Stimulated activated CD8-positive, alpha-beta memory T cell treated with anti-CD3 and anti-CD28 coated beads, Interleukin-7, amount 100 ng/mL, for 24 hours (primary cell): ENCODE measurements at regions not wholly inside any gene's neighbourhood (a gene's known extent, or its start where the extent isn't known, plus 50 kb on each side); places are given as distances from the start of the nearest gene placed in this dataset.

Experiments used
- DNase-seq: peaks from one replicate; pipeline ENCODE4 v3.0.0-alpha.2; 2020; ENCODE audit warnings: low read depth

GRCh38 chr20:4556781-4557180 lies 129.5 kb upstream of the PRNP start:
- DNase-seq, result no peak

GRCh38 chr20:4555188-4555890 lies 130.9 kb upstream of the PRNP start:
- no peak for DNase-seq

GRCh38 chr20:4554346-4554745 lies 131.9 kb upstream of the PRNP start:
- no peak for DNase-seq

GRCh38 chr20:4552075-4552640 lies 134.1 kb upstream of the PRNP start:
- no peak for DNase-seq

GRCh38 chr20:4550740-4551139 lies 135.5 kb upstream of the PRNP start:
- DNase-seq, result no peak

- DNase-seq, result no peak
Measured at GRCh38 chr20:4549711-4550259, 136.5 kb upstream of the PRNP start.

GRCh38 chr20:4548552-4548951 lies 137.7 kb upstream of the PRNP start:
- no peak for DNase-seq

- no peak for DNase-seq
Measured at GRCh38 chr20:4546786-4547185, 139.5 kb upstream of the PRNP start.

- no peak for DNase-seq
Measured at GRCh38 chr20:4546342-4546741, 139.9 kb upstream of the PRNP start.

- DNase-seq, result no peak
Measured at GRCh38 chr20:4545526-4545925, 140.7 kb upstream of the PRNP start.

- no peak for DNase-seq
Measured at GRCh38 chr20:4544765-4545164, 141.5 kb upstream of the PRNP start.

GRCh38 chr20:4542270-4542669 lies 144.0 kb upstream of the PRNP start:
- no peak for DNase-seq

GRCh38 chr20:4534315-4534714 lies 151.9 kb upstream of the PRNP start:
- no peak for DNase-seq

GRCh38 chr20:4533368-4534133 lies 152.7 kb upstream of the PRNP start:
- no peak for DNase-seq

GRCh38 chr20:4532772-4533171 lies 153.5 kb upstream of the PRNP start:
- no peak for DNase-seq

GRCh38 chr20:4524792-4525191 lies 161.5 kb upstream of the PRNP start:
- no peak for DNase-seq

GRCh38 chr20:4524307-4524706 lies 161.9 kb upstream of the PRNP start:
- no peak for DNase-seq

- DNase-seq, result no peak
Measured at GRCh38 chr20:4522310-4522709, 163.9 kb upstream of the PRNP start.

GRCh38 chr20:4521170-4521968 lies 164.9 kb upstream of the PRNP start:
- DNase-seq, result no peak

- no peak for DNase-seq
Measured at GRCh38 chr20:4519534-4519933, 166.7 kb upstream of the PRNP start.

GRCh38 chr20:4516876-4517275 lies 169.4 kb upstream of the PRNP start:
- DNase-seq, result no peak

GRCh38 chr20:4513720-4514119 lies 172.5 kb upstream of the PRNP start:
- no peak for DNase-seq
